OCI-LY1 (cell line): ENCODE measurements at regions not wholly inside any gene's neighbourhood (a gene's known extent, or its start where the extent isn't known, plus 50 kb on each side); places are given as distances from the start of the nearest gene placed in this dataset.

ENCODE experiments used
- CTCF ChIP-seq: fragments of 200-600 bp; sonication (generic), shearing (Covaris generic); IDR thresholded peaks from 2 replicates; pipeline ENCODE4 v1.5.1; 2017; ENCODE audit warnings: mild to moderate bottlenecking, antibody characterized with exemption, low read length, moderate library complexity, mixed read lengths
- EZH2 ChIP-seq: fragments of 200-600 bp; sonication (generic), shearing (Covaris generic); IDR thresholded peaks from 2 replicates; pipeline ENCODE4 v1.8.0; 2017; ENCODE audit warnings: borderline replicate concordance, mixed run types, mild to moderate bottlenecking, antibody characterized with exemption, low read length, moderate library complexity, mixed read lengths

DNA sequence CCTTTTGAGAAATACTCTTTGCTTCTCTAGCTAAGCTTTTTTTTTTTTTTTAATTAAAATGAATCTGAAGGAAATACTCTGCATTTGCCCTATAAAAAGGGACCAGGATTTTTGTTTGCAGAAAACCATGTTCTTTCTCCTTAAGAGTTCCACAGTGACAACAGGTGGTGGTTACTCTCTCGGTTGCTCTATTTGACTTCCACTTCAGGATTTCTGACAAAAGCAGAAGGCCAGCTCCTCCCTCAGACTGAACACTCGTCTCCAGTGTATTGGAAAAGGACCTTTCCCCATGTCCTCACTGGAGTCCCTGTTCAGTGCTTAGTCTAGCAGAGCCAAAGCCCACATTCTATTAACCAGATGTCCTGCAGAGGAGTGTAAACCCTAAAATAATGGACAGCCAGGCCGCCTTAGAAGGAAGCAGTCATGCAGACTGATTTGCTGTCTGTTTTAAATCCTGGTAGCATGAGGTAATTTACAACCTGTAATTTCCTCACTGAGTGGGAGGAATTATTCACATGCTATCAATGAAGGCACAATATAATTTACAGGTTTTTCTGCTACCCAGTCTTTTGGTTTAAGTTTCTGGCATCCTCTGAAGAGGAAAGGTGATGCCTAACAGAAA is 599.3 kb downstream of the PYDC2 start:
- TF ChIP-seq CTCF (no peak), EZH2 (no peak)
